ENCODE measurements at regions not wholly inside any gene's neighbourhood (a gene's known extent, or its start where the extent isn't known, plus 50 kb on each side); places are given as distances from the start of the nearest gene placed in this dataset.

GRCh38 chr9:715300-715699, 126.2 kb upstream of the DMRT1 start:
- no peak overlapping the region for H3K14ac ChIP-seq (ENCODE audit: insufficient read length)
- no peak overlapping the region for H2BK20ac ChIP-seq (ENCODE audit: low read length)
- no peak overlapping the region for H3K4ac ChIP-seq (replicated peaks; ENCODE audit: insufficient read length, low read depth, low read length)
- H4K20me1 ChIP-seq (replicated peaks in 1 of 2; ENCODE audit: control insufficient read depth in 1 of 2, insufficient read depth in 2 of 2, low read length in 2 of 2), result peaks cover 0 to 2% of the 10 kb centered on the region in 2 experiments
- POLR2A ChIA-PET (ENCODE audit: partially characterized antibody), result no interaction called here
- H3K56ac ChIP-seq (replicated peaks; ENCODE audit: insufficient read length, low read depth, low read length), result no peak overlapping the region
- WGBS, 2 experiments (ENCODE audit: extremely low coverage in 1 of 2, insufficient coverage in 1 of 2, insufficient read length in 1 of 2, insufficient replicate concordance in 2 of 2, low coverage in 1 of 2, low lambda C conversion rate in 2 of 2, missing lambda C conversion rate in 1 of 2), result 87% methylated on average over 2 of the region's 2 CpGs; no CpG with 5 or more reads in 1 of the 2 experiments
- no peak overlapping the region for H2AK5ac ChIP-seq (ENCODE audit: low read depth, low read length)
- no peak overlapping the region for H3K4me3 ChIP-seq (ENCODE audit: extremely low read depth in 1 of 4, insufficient read depth in 2 of 4, low read depth in 3 of 4, low read length in 4 of 4)
- H3K9me3 ChIP-seq (ENCODE audit: insufficient read depth in 2 of 2, low read depth in 1 of 2, low read length in 1 of 2), result no peaks in the 10 kb centered on the region
- no peak overlapping the region for H3K4me2 ChIP-seq (ENCODE audit: insufficient read depth in 1 of 2, low read depth in 2 of 2, low read length in 2 of 2)
- DNase-seq (ENCODE audit: low read depth in 1 of 2, low spot score in 2 of 2) (no peak), FAIRE-seq (no peak)
- no peak overlapping the region for H3K9ac ChIP-seq (replicated peaks in 1 of 4; ENCODE audit: extremely low read depth in 1 of 4, low read depth in 3 of 4, low read length in 3 of 4)
- H3K36me3 ChIP-seq (ENCODE audit: control insufficient read depth in 2 of 4, insufficient read depth in 4 of 4, low read length in 3 of 4), result peaks cover 0 to 15% (median 8%) of the 10 kb centered on the region in 4 experiments; a peak in 5 of 8 replicates
- H2BK15ac ChIP-seq (ENCODE audit: low read length), result no peak overlapping the region
- H3K23me2 ChIP-seq (ENCODE audit: low read depth, low read length), result no peaks in the 10 kb centered on the region
- H3K79me1 ChIP-seq (ENCODE audit: low read depth, low read length), result peaks cover 2% of the 10 kb centered on the region; the same call in 1 of the 2 replicates
- CTCF ChIA-PET (ENCODE audit: partially characterized antibody), result no interaction called here
- H3K23ac ChIP-seq (ENCODE audit: insufficient read length), result no peak overlapping the region
- H4K8ac ChIP-seq (ENCODE audit: extremely low read depth, insufficient read depth, low read length), result no peak overlapping the region
- H2BK12ac ChIP-seq (ENCODE audit: low read depth, low read length), result no peak overlapping the region
- no peak overlapping the region for H2BK5ac ChIP-seq (ENCODE audit: low read depth, low read length)
- H4K5ac ChIP-seq (ENCODE audit: insufficient read length, low read depth, low read length), result no peak overlapping the region
- H2AFZ ChIP-seq (ENCODE audit: low read length), result no peak overlapping the region
- no peak overlapping the region for H2BK120ac ChIP-seq (replicated peaks; ENCODE audit: low read depth, low read length)
- H4K91ac ChIP-seq (replicated peaks; ENCODE audit: insufficient read length, low read length), result no peak overlapping the region
- H3K4me1 ChIP-seq (replicated peaks in 1 of 4; ENCODE audit: control insufficient read depth in 3 of 4, insufficient read depth in 4 of 4, low read length in 3 of 4), result peaks cover 0 to 5% (median 4%) of the 10 kb centered on the region in 4 experiments; a peak in 4 of 7 replicates
- no peaks in the 10 kb centered on the region for H3K27me3 ChIP-seq (replicated peaks in 1 of 4; ENCODE audit: control insufficient read depth in 3 of 4, extremely low read depth in 1 of 4, insufficient read depth in 3 of 4, low read length in 3 of 4)
- no peak overlapping the region for H3K18ac ChIP-seq (ENCODE audit: extremely low read depth, low read length)
- TF ChIP-seq SIRT6 (IDR thresholded peaks at IDR 0.05; ENCODE audit: low read length) (no peak), CHD2 (IDR thresholded peaks at IDR 0.05; ENCODE audit: low read length) (no peak)
- H3K27ac ChIP-seq (ENCODE audit: low read depth, low read length), result no peak overlapping the region
- H3K79me2 ChIP-seq (ENCODE audit: control insufficient read depth in 1 of 2, insufficient read depth in 2 of 2, low read length in 2 of 2), result no peaks in the 10 kb centered on the region

Measured in H1 (cell line).